ENCODE measurements at regions not wholly inside any gene's neighbourhood (a gene's known extent, or its start where the extent isn't known, plus 50 kb on each side); places are given as distances from the start of the nearest gene placed in this dataset.
A peak's percentile ranks its signal among the peaks of the same experiment; 100 is the strongest.

DNA sequence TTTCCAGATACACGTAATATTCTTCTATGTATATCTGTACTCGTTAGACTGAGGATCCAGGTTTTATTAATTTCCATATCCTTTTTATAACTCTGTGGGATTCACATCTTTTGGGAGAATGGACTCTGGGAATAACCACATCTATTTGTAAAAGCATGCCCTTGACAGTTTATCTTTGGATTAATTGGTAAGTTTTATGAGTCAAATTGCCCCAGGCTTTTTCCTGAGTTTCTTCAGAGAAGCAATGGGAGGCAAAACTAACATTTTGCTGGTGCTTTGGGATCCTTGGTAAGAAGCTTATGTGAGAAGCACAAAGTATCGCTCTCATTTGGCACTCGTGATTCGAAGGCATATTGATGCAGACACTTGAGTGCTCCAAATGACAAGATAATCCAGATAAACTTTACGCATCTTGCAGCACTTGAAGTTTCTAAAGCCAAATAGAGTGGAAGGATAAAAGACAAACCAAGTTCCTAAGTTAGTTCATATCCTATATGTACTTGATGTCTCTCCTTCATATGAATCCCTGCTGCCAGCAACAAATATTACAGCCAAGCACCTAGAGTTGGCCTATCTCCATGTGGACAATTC lies 324.7 kb downstream of the TLE4 start:
- intact Hi-C loops (cut with micrococcal nuclease): no loop called here
- ATAC-seq (no peak), DNase-seq (no peak)
- peaks cover 0 to 3% (median 0%) of the 10 kb centered on the region in 11 donors for H3K9me3 Mint-ChIP-seq
- Histone ChIP-seq H3K4me1 (ENCODE audit: control insufficient read depth in 2 of 2, insufficient read depth in 2 of 2, low read length in 2 of 2) (no peaks in the 10 kb centered on the region), H3K27ac (ENCODE audit: low read depth, low read length) (no peak overlapping the region), H3K36me3 (ENCODE audit: control insufficient read depth in 2 of 3, insufficient read depth in 3 of 3, low read length in 3 of 3) (no peaks in the 10 kb centered on the region), H3K4me3 (ENCODE audit: low read length) (no peak overlapping the region), H3K27me3 (ENCODE audit: control insufficient read depth in 2 of 2, insufficient read depth in 2 of 2, low read length in 2 of 2) (no peaks in the 10 kb centered on the region), H3K9me3 (ENCODE audit: control insufficient read depth in 2 of 3, low read length in 3 of 3) (no peaks in the 10 kb centered on the region)
- H3K4me1 Mint-ChIP-seq: peaks cover 0 to 5% (median 0%) of the 10 kb centered on the region in 7 donors
- CTCF ChIA-PET: no interaction called here
- no peaks in the 10 kb centered on the region for H3K36me3 Mint-ChIP-seq
- peaks cover 0 to 3% (median 0%) of the 10 kb centered on the region in 5 donors for H3K27me3 Mint-ChIP-seq
- H3K27ac Mint-ChIP-seq: no peak overlapping the region
- no peak overlapping the region for H3K4me3 Mint-ChIP-seq
- POLR2A ChIA-PET: no interaction called here

DNA sequence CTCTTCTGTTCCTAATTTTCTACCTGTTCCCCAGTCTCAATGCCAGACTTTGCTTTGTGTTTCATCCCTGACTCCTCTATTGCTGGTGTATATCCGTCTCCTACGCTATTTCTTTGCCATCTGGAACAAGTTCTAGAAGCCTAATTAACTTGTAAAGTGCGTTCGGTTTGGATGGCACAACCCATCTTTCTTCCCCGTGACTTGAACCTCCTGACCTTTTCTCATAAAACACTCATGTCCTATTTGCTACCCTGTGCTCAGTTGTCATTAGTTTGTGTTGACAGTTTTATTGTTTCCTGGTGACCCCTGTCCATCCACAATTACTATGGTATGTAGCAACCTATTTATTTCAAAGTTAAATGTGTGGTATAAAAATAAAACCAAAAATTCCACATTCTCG lies 323.5 kb downstream of the TLE4 start:
- H3K4me3 Mint-ChIP-seq: no peak overlapping the region
- peaks cover 0 to 3% (median 0%) of the 10 kb centered on the region in 5 donors for H3K27me3 Mint-ChIP-seq
- intact Hi-C loops (cut with micrococcal nuclease): no loop called here
- Histone ChIP-seq H3K4me3 (ENCODE audit: low read length) (no peak overlapping the region), H3K36me3 (ENCODE audit: control insufficient read depth in 2 of 3, insufficient read depth in 3 of 3, low read length in 3 of 3) (no peaks in the 10 kb centered on the region), H3K27ac (ENCODE audit: low read depth, low read length) (no peak overlapping the region), H3K9me3 (ENCODE audit: control insufficient read depth in 2 of 3, low read length in 3 of 3) (no peaks in the 10 kb centered on the region), H3K4me1 (ENCODE audit: control insufficient read depth in 2 of 2, insufficient read depth in 2 of 2, low read length in 2 of 2) (no peaks in the 10 kb centered on the region), H3K27me3 (ENCODE audit: control insufficient read depth in 2 of 2, insufficient read depth in 2 of 2, low read length in 2 of 2) (no peaks in the 10 kb centered on the region)
- H3K27ac Mint-ChIP-seq: no peak overlapping the region
- peaks cover 0 to 3% (median 0%) of the 10 kb centered on the region in 11 donors for H3K9me3 Mint-ChIP-seq
- no peaks in the 10 kb centered on the region for H3K36me3 Mint-ChIP-seq
- ATAC-seq (no peak), DNase-seq (no peak)
- ChIA-PET POLR2A (no interaction called here), CTCF (no interaction called here)
- H3K4me1 Mint-ChIP-seq: peaks cover 0 to 5% (median 0%) of the 10 kb centered on the region in 7 donors

DNA sequence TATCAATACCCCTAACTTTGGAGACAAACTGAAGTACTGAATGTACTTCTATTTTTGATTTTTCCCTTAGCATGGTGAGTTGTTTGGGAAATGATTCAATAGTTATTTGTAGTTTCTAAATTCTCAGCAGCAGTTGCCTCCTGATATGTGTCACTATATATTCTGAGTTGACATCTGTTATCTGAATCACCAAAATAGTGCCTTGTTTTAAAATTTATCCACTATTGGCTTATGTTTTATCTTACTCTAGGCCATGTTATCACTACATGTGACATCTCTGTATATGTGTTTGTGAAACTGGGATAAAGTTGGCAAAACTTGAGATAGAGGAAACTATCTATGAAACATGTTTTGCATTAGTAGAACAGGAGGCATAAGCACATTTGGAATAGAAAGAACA lies 317.6 kb downstream of the TLE4 start:
- ChIA-PET POLR2A (no interaction called here), CTCF (no interaction called here)
- no peaks in the 10 kb centered on the region for H3K9me3 Mint-ChIP-seq
- Histone ChIP-seq H3K4me1 (ENCODE audit: control insufficient read depth in 2 of 2, insufficient read depth in 2 of 2, low read length in 2 of 2) (peaks cover 2 to 11% of the 10 kb centered on the region in 2 donors), H3K4me3 (ENCODE audit: low read length) (no peak overlapping the region), H3K9me3 (ENCODE audit: control insufficient read depth in 2 of 3, low read length in 3 of 3) (no peaks in the 10 kb centered on the region), H3K36me3 (ENCODE audit: control insufficient read depth in 2 of 3, insufficient read depth in 3 of 3, low read length in 3 of 3) (no peaks in the 10 kb centered on the region), H3K27ac (ENCODE audit: low read depth, low read length) (no peak overlapping the region), H3K27me3 (ENCODE audit: control insufficient read depth in 2 of 2, insufficient read depth in 2 of 2, low read length in 2 of 2) (no peaks in the 10 kb centered on the region)
- H3K4me1 Mint-ChIP-seq: peaks cover 8 to 26% (median 21%) of the 10 kb centered on the region in 7 donors
- ATAC-seq (no peak), DNase-seq (no peak)
- peaks cover 0 to 3% (median 0%) of the 10 kb centered on the region in 5 donors for H3K27me3 Mint-ChIP-seq
- intact Hi-C loops (cut with micrococcal nuclease): no loop called here
- H3K4me3 Mint-ChIP-seq: no peak overlapping the region
- H3K27ac Mint-ChIP-seq: no peak overlapping the region
- no peaks in the 10 kb centered on the region for H3K36me3 Mint-ChIP-seq

DNA sequence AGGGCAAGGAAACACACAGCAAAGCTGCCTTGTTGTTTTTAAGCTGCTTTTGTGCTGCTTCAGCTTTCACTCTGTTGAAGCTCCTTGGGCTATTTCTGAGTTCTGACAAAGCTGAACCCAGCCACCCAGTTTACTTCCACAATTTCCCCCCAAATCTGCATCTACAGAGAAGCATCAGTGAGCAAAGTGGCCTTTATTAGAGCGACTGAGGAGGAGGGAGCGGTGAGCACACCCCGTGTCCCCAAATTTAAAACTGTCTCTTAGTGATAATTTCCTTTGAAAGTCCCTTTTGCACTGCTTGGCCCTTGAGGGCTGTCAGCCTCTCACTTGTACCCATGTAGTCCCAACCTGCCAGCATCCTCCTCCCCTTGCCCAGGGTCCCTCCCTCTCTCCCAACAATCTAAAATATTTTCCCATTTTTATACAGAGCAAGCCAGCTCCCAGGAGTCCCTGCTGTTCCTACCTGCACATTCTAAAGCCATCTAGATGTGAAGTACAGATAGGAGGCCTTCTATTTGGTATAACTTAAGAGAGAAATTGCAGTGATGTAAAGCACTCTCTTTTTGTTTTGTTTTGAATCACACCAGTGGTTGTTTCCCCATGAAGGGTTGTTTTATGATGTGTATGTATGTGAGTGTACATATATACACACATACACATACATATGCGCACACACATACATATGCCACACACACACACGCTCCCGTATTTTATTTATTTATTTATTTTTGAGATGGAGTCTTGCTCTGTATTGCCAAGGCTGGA lies 313.5 kb downstream of the TLE4 start:
- no peaks in the 10 kb centered on the region for H3K27me3 Mint-ChIP-seq
- CTCF ChIA-PET: interaction anchor here (0.5 kb wide), 1 partner anchor 413 kb away, joined by 3 read pairs; no protein-coding TSS in a partner anchor
- POLR2A ChIA-PET: no interaction called here
- peaks cover 34 to 64% (median 60%) of the 10 kb centered on the region in 7 donors for H3K4me1 Mint-ChIP-seq
- DNase-seq: peak in 1 of 9 donors; percentile 3
- H3K9me3 Mint-ChIP-seq: no peaks in the 10 kb centered on the region
- no peaks in the 10 kb centered on the region for H3K27me3 ChIP-seq (ENCODE audit: control insufficient read depth in 2 of 2, insufficient read depth in 2 of 2, low read length in 2 of 2)
- no peaks in the 10 kb centered on the region for H3K9me3 ChIP-seq (ENCODE audit: control insufficient read depth in 2 of 3, low read length in 3 of 3)
- ATAC-seq: no peak
- intact Hi-C loops (cut with micrococcal nuclease): no loop called here
- H3K27ac Mint-ChIP-seq: peak overlapping the region in 4 of 9 donors; percentile 29 to 60 (median 43)
- H3K4me3 ChIP-seq (ENCODE audit: low read length): no peak overlapping the region
- no peak overlapping the region for H3K27ac ChIP-seq (ENCODE audit: low read depth, low read length)
- no peaks in the 10 kb centered on the region for H3K36me3 ChIP-seq (ENCODE audit: control insufficient read depth in 2 of 3, insufficient read depth in 3 of 3, low read length in 3 of 3)
- H3K4me1 ChIP-seq (ENCODE audit: control insufficient read depth in 2 of 2, insufficient read depth in 2 of 2, low read length in 2 of 2): peaks cover 29 to 30% of the 10 kb centered on the region in 2 donors
- H3K36me3 Mint-ChIP-seq: no peaks in the 10 kb centered on the region
- H3K4me3 Mint-ChIP-seq: peak overlapping the region in 6 of 10 donors; percentile 31 to 84 (median 74)

DNA sequence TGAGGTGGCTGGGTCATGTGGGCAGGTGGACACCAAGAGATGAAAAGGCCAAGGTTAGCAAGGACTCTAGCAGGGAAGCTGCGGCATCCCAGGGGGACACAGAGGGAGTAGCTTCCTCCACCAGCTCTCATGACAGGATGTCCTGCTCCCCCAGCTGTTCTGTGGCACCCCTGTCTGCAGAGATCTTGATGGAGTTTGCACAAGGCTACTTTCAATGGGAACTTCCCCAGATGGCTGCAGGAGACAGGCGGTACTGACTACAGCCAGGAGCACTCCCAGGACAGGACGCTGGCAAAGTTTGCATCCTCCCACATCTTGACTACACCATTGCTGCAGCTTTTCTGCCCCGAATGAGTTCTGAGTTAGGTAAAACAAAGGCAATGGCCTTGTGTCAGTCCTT lies 312.8 kb downstream of the TLE4 start:
- ChIA-PET POLR2A (no interaction called here), CTCF (interaction anchor here (1.2 kb wide), 1 partner anchor 413 kb away, joined by 4 read pairs; no protein-coding TSS in a partner anchor)
- peaks cover 29 to 30% of the 10 kb centered on the region in 2 donors for H3K4me1 ChIP-seq (ENCODE audit: control insufficient read depth in 2 of 2, insufficient read depth in 2 of 2, low read length in 2 of 2)
- H3K4me3 ChIP-seq (ENCODE audit: low read length): no peak overlapping the region
- no peak for ATAC-seq
- no peaks in the 10 kb centered on the region for H3K36me3 ChIP-seq (ENCODE audit: control insufficient read depth in 2 of 3, insufficient read depth in 3 of 3, low read length in 3 of 3)
- H3K9me3 ChIP-seq (ENCODE audit: control insufficient read depth in 2 of 3, low read length in 3 of 3): no peaks in the 10 kb centered on the region
- H3K27ac Mint-ChIP-seq: peak overlapping the region in 7 of 9 donors; percentile 1 to 80 (median 53)
- H3K27me3 ChIP-seq (ENCODE audit: control insufficient read depth in 2 of 2, insufficient read depth in 2 of 2, low read length in 2 of 2): no peaks in the 10 kb centered on the region
- DNase-seq: peak in 1 of 9 donors; percentile 4
- H3K27ac ChIP-seq (ENCODE audit: low read depth, low read length): no peak overlapping the region
- intact Hi-C loops (cut with micrococcal nuclease): loop anchor here in 1 of 2 donors (5.0 kb wide), 2 partner anchors 72 to 127 kb away; no protein-coding TSS in a partner anchor
- peaks cover 35 to 67% (median 62%) of the 10 kb centered on the region in 7 donors for H3K4me1 Mint-ChIP-seq
- H3K9me3 Mint-ChIP-seq: no peaks in the 10 kb centered on the region
- no peaks in the 10 kb centered on the region for H3K36me3 Mint-ChIP-seq
- H3K4me3 Mint-ChIP-seq: peak overlapping the region in 9 of 10 donors; percentile 9 to 84 (median 58)
- no peaks in the 10 kb centered on the region for H3K27me3 Mint-ChIP-seq

DNA sequence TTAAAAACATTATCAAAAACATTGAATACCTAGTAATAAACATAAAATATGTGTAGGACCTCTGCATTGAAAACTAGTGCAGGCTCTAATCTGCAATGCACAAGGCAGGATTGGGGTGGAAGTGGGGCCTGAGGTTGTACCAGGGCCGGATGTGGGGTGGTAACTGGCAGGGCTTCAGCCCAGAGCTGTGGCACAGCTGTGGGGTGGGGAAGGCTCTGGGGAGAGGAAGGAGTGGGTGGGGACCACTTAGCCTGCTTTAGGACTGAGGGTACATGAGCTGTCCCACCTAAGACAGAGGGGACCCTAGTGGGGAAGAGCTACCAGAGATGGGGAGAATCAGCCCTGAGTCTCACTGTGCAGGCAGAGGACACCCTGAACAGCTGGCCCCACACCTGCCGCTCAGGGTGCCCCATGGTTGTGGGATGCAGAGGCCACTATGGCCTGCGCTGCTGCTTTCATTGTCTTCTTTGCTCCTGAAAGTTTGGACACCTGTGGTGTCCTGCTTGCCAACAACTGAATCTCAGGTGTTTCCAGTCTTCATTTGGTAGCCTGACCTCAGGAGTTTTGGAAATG lies 311.4 kb downstream of the TLE4 start:
- peaks cover 29 to 30% of the 10 kb centered on the region in 2 donors for H3K4me1 ChIP-seq (ENCODE audit: control insufficient read depth in 2 of 2, insufficient read depth in 2 of 2, low read length in 2 of 2)
- POLR2A ChIA-PET: interaction anchor here (0.6 to 1.1 kb wide), 2 partner anchors 311 to 319 kb away, joined by 3 read pairs; partner anchors contain the start of gene TLE4

More for the DNA sequence above, 311.4 kb downstream of the TLE4 start:
- CTCF ChIA-PET: interaction anchor here (0.6 to 1.3 kb wide), 2 partner anchors 53 to 454 kb away, joined by 3 to 4 read pairs; no protein-coding TSS in a partner anchor
- ATAC-seq (peak; percentile 88), DNase-seq (peak in 7 of 9 donors; percentile 10 to 63 (median 60))
- Mint-ChIP-seq H3K27ac (peak overlapping the region in 7 of 9 donors; percentile 26 to 84 (median 57)), H3K4me3 (peak overlapping the region; percentile 45 to 84 (median 79)), H3K36me3 (no peaks in the 10 kb centered on the region), H3K9me3 (peaks cover 0 to 2% (median 0%) of the 10 kb centered on the region in 11 donors), H3K27me3 (peaks cover 0 to 2% (median 0%) of the 10 kb centered on the region in 5 donors), H3K4me1 (peaks cover 35 to 80% (median 74%) of the 10 kb centered on the region in 7 donors)
- no peaks in the 10 kb centered on the region for H3K9me3 ChIP-seq (ENCODE audit: control insufficient read depth in 2 of 3, low read length in 3 of 3)
- no peak overlapping the region for H3K27ac ChIP-seq (ENCODE audit: low read depth, low read length)
- no peaks in the 10 kb centered on the region for H3K36me3 ChIP-seq (ENCODE audit: control insufficient read depth in 2 of 3, insufficient read depth in 3 of 3, low read length in 3 of 3)
- H3K4me3 ChIP-seq (ENCODE audit: low read length): peak overlapping the region; percentile 24
- H3K27me3 ChIP-seq (ENCODE audit: control insufficient read depth in 2 of 2, insufficient read depth in 2 of 2, low read length in 2 of 2): no peaks in the 10 kb centered on the region
- intact Hi-C loops (cut with micrococcal nuclease): loop anchor here in 1 of 2 donors (1.0 to 5.0 kb wide), 3 partner anchors 71 to 312 kb away; partner anchors contain the start of gene TLE4

All from naive thymus-derived CD4-positive, alpha-beta T cell (primary cell).